GM23338 (cell line): ENCODE measurements at regions not wholly inside any gene's neighbourhood (a gene's known extent, or its start where the extent isn't known, plus 50 kb on each side); places are given as distances from the start of the nearest gene placed in this dataset.

ENCODE experiments used
- CREB1 ChIP-seq: fragments of 250-450 bp; sonication (Bioruptor Pico); IDR thresholded peaks from 2 replicates; pipeline ENCODE4 v1.5.0; 2020; ENCODE audit warnings: low read depth, mild to moderate bottlenecking, moderate library complexity
- EZH2 ChIP-seq: fragments of 200-600 bp; sonication (generic); IDR thresholded peaks from one replicate; pipeline ENCODE4 v1.8.0; 2017; ENCODE audit warnings: antibody characterized with exemption, mild to moderate bottlenecking, low read depth; ENCODE audit not compliant: unreplicated experiment
- EZH2phosphoT487 ChIP-seq: fragments of 200-600 bp; sonication (generic); IDR thresholded peaks from one replicate; pipeline ENCODE4 v1.8.1; 2018; ENCODE audit warnings: antibody characterized with exemption; ENCODE audit not compliant: unreplicated experiment
- JUNB ChIP-seq: IDR thresholded peaks from one replicate; pipeline ENCODE4 v1.6.1; 2016; ENCODE audit warnings: antibody characterized with exemption; ENCODE audit not compliant: unreplicated experiment
- POLR2AphosphoS5 ChIP-seq: IDR thresholded peaks from 2 replicates; pipeline ENCODE4 v1.6.1; 2016; ENCODE audit warnings: antibody characterized with exemption, low read depth
- STAT1 ChIP-seq: IDR thresholded peaks from one replicate; pipeline ENCODE4 v1.6.1; 2016; ENCODE audit warnings: antibody characterized with exemption; ENCODE audit not compliant: unreplicated experiment
- ZNF114 ChIP-seq: fragments of 250-450 bp; sonication (Bioruptor Pico); IDR thresholded peaks from 2 replicates; pipeline ENCODE4 v1.5.0; 2020; ENCODE audit warnings: mild to moderate bottlenecking, moderate library complexity
- ZNF331 ChIP-seq: fragments of 250-450 bp; sonication (Bioruptor Pico); IDR thresholded peaks from 2 replicates; pipeline ENCODE4 v1.5.0; 2020; ENCODE audit warnings: low read depth, mild to moderate bottlenecking, moderate library complexity
- ZNF462 ChIP-seq: fragments of 250-450 bp; sonication (Bioruptor Pico); IDR thresholded peaks from 2 replicates; pipeline ENCODE4 v1.5.0; 2020; ENCODE audit warnings: mild to moderate bottlenecking, moderate library complexity
- TF ChIP-seq, protein P1 (sequence below), 2 experiments: fragments of 200-600 bp in 1 of 2; sonication (generic) in 1 of 2; conservative IDR thresholded peaks; 2 replicates each; pipeline versions ENCODE4 v1.5.1 to v1.6.1; 2016 to 2017; ENCODE audit warnings: antibody characterized with exemption in 2 of 2, low read depth in 2 of 2, mild to moderate bottlenecking in 2 of 2, moderate library complexity in 1 of 2
- TF ChIP-seq, protein P2 (sequence below): IDR thresholded peaks from one replicate; pipeline ENCODE4 v1.6.1; 2018; ENCODE audit warnings: antibody characterized with exemption; ENCODE audit not compliant: unreplicated experiment
- TF ChIP-seq, protein P3 (sequence below): IDR thresholded peaks from 2 replicates; pipeline ENCODE4 v1.6.1; 2016; ENCODE audit warnings: antibody characterized with exemption

DNA sequence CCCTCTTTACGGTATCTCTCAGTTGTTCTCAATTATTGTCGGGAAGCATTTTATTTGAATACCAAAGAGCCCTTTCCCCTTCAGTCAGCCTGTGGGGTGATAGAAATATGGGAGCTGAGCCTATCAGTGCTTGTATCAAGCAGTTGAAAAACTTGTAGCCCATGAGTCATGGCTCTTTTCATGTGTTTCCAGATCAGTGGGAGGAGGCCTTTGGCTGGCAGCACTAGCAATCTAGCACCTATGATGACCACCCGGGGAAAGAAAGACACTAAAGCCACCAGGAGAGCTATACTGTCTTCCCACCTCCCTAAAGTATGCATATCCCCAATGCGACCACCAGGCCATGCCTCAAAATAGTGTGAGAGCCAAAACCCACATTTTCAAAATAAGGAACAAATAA is 696.9 kb upstream of the C9orf72 start:
- TF ChIP-seq EZH2 (no peak), EZH2phosphoT487 (no peak), POLR2AphosphoS5 (no peak), CREB1 (no peak), STAT1 (no peak), JUNB (no peak), ZNF114 (no peak), ZNF462 (CRISPR knock-in tag) (no peak), ZNF331 (CRISPR knock-in tag) (no peak)
- TF ChIP-seq, protein P1, sequence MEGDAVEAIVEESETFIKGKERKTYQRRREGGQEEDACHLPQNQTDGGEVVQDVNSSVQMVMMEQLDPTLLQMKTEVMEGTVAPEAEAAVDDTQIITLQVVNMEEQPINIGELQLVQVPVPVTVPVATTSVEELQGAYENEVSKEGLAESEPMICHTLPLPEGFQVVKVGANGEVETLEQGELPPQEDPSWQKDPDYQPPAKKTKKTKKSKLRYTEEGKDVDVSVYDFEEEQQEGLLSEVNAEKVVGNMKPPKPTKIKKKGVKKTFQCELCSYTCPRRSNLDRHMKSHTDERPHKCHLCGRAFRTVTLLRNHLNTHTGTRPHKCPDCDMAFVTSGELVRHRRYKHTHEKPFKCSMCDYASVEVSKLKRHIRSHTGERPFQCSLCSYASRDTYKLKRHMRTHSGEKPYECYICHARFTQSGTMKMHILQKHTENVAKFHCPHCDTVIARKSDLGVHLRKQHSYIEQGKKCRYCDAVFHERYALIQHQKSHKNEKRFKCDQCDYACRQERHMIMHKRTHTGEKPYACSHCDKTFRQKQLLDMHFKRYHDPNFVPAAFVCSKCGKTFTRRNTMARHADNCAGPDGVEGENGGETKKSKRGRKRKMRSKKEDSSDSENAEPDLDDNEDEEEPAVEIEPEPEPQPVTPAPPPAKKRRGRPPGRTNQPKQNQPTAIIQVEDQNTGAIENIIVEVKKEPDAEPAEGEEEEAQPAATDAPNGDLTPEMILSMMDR (conservative IDR thresholded peaks at IDR 0.05; ENCODE audit: low read depth in 2 of 2), result no peak
- TF ChIP-seq, protein P2, sequence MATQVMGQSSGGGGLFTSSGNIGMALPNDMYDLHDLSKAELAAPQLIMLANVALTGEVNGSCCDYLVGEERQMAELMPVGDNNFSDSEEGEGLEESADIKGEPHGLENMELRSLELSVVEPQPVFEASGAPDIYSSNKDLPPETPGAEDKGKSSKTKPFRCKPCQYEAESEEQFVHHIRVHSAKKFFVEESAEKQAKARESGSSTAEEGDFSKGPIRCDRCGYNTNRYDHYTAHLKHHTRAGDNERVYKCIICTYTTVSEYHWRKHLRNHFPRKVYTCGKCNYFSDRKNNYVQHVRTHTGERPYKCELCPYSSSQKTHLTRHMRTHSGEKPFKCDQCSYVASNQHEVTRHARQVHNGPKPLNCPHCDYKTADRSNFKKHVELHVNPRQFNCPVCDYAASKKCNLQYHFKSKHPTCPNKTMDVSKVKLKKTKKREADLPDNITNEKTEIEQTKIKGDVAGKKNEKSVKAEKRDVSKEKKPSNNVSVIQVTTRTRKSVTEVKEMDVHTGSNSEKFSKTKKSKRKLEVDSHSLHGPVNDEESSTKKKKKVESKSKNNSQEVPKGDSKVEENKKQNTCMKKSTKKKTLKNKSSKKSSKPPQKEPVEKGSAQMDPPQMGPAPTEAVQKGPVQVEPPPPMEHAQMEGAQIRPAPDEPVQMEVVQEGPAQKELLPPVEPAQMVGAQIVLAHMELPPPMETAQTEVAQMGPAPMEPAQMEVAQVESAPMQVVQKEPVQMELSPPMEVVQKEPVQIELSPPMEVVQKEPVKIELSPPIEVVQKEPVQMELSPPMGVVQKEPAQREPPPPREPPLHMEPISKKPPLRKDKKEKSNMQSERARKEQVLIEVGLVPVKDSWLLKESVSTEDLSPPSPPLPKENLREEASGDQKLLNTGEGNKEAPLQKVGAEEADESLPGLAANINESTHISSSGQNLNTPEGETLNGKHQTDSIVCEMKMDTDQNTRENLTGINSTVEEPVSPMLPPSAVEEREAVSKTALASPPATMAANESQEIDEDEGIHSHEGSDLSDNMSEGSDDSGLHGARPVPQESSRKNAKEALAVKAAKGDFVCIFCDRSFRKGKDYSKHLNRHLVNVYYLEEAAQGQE, result no peak
- TF ChIP-seq, protein P3, sequence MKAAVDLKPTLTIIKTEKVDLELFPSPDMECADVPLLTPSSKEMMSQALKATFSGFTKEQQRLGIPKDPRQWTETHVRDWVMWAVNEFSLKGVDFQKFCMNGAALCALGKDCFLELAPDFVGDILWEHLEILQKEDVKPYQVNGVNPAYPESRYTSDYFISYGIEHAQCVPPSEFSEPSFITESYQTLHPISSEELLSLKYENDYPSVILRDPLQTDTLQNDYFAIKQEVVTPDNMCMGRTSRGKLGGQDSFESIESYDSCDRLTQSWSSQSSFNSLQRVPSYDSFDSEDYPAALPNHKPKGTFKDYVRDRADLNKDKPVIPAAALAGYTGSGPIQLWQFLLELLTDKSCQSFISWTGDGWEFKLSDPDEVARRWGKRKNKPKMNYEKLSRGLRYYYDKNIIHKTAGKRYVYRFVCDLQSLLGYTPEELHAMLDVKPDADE, result no peak
